NAMALWA (cell line): ENCODE measurements at regions not wholly inside any gene's neighbourhood (a gene's known extent, or its start where the extent isn't known, plus 50 kb on each side); places are given as distances from the start of the nearest gene placed in this dataset.
A peak's percentile ranks its signal among the peaks of the same experiment; 100 is the strongest.
"Not testable (repeated sequence)": the region's sequence is repeated elsewhere in the genome, so short reads cannot be mapped to it uniquely, and the experiment has no call there.

Source experiments
- DNase-seq: peaks from one replicate; pipeline ENCODE4 v3.0.0-alpha.2; 2015; ENCODE audit warnings: low spot score

DNA sequence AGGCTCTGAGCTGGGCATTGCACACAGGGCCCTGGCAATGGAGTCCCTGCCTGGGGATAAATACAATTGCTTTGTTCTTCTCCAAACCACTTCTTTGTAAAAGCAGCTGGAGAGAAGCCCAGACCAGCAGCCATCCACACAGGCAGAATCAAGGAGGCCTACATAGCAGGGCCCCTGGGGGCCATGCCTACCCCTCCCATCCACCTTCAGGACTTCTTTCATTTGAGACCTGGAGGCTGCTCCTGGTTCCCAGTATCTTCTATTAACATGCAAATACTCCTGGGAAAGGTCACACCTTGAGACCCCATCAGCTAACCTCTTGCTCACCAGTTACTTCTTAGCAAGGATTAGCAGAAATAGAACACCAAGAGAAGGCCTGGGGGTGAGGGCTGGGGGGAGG lies 511.1 kb downstream of the SOX6 start:
- no peak for DNase-seq

GRCh38 chr11:15848631-15849168 lies 507.6 kb downstream of the SOX6 start:
- no peak for DNase-seq

DNA sequence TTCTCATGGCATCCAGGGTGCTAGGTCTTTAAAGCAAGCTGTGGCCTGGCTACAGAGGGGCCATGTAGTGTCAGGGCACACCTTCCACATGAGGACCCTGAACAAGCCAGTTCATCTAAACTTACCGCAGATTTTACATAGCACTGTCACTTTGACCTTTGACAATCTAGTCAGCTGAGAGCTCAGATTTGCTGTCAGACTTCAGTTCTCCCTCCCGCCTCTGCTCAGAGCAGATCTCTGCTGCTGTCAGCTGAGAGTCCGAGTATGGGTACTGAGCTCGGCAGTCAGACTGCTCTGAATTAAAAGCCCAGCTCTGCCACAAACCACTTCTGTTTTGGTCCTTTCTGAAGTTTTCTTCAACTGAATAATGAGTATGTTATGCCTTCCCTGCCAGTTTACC lies 507.1 kb downstream of the SOX6 start:
- DNase-seq, result no peak

GRCh38 chr11:15850335-15850734 lies 506.0 kb downstream of the SOX6 start:
- not testable (repeated sequence) for DNase-seq

DNA sequence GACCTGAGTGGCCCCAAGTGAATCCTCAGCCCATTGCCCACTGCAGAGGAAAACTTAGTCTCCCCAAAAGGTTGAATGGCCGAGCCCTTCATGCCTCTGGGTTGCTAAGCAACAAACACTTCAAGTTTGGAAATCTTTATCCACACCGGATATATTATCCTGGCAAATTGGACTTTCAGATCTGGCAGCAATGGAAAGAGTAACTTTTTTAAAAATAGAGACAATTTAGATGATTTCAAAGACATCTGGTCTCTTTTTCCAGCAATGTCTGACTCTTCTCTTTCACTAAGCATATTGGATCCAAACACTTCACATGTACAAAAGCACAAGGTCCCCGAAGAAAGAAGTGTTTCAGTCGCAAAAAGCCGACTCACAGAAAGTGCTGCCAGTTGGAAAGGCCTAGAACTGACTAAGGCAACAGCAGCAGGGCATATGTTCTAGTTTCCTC lies 505.3 kb downstream of the SOX6 start:
- DNase-seq, result no peak

- DNase-seq, result peak; percentile 17
Observed at GRCh38 chr11:15852179-15852578, 504.2 kb downstream of the SOX6 start.

- DNase-seq, result no peak
Observed at GRCh38 chr11:15854245-15854644, 502.1 kb downstream of the SOX6 start.

GRCh38 chr11:15858881-15859280 lies 497.5 kb downstream of the SOX6 start:
- DNase-seq, result no peak

- no peak for DNase-seq
Observed at GRCh38 chr11:15859411-15859810, 496.9 kb downstream of the SOX6 start.

GRCh38 chr11:15861256-15861655 lies 495.1 kb downstream of the SOX6 start:
- DNase-seq, result no peak

DNA sequence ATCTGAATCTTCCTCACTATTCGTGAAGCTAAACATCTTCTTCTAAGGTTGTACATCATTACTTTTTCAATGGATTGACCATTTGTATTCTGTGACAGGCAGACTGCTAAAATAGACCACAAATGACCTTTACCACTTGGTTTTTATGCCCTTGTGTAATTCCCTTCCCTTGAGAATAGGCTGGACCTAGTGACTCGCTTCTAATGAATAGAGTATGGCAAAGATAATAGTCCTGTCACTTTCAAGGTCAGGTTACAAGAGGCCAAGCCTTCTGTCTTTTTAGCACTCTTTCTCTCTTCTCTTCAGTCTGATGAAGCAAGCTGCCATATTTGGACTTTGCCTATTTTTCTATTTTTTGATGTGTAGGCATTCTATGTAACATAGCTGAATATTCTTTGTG lies 492.9 kb downstream of the SOX6 start:
- no peak for DNase-seq

GRCh38 chr11:15864026-15864805 lies 492.1 kb downstream of the SOX6 start:
- no peak for DNase-seq

DNA sequence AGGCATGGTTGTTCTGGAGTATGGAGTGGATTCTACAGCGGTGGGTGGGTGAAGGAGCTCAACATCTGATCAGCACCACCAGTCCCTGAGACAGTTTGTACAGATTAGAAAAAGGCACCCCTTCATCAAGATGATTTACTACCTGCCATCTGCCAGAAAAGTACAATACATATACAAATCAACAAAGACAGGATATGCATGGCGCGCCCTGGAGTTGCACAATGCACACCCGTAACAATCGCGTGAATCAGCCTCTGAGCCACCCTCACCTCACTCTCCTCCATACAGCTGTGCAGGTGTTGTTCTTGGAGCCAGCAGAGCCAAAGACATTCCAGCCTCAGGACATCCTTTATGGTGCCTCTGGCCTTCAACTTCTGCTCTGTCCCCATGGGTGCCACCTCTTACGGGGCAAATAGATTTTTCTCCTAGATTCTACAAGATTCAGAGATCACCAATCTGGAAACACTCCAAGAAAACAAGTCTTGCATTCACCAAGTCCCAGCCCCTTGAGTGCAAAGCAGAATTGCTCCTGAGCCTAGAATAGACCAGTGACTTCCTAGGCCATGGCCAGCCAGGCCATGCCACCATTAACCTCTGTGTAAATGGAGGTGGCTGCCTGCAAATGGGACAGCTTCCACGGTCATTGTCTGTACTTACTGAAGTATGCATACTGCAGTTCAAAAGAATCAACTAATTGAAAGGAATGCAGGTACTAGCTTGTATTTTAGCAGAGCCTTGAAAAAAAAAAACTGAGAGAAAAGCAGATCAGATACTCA lies 490.9 kb downstream of the SOX6 start:
- no peak for DNase-seq

DNA sequence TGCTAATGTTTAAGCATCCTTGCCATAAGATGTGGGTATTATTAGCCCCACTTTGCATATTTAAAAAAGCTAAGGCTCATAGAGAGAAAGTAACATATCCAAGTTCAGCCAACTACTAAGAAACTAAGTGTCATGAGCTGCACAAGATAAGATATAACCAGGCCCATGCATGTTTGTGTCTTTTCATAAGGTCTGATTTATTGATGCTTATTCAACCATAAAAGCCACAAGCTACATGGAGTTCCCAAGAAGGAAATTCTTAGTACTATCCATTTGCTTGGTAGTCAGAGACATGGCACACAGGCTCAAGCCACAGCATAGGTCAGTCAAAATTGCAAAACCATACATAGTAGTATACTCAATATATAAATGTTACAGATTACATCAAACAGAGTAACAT lies 488.5 kb downstream of the SOX6 start:
- DNase-seq, result no peak

GRCh38 chr11:15870911-15871310 lies 485.4 kb downstream of the SOX6 start:
- no peak for DNase-seq

DNA sequence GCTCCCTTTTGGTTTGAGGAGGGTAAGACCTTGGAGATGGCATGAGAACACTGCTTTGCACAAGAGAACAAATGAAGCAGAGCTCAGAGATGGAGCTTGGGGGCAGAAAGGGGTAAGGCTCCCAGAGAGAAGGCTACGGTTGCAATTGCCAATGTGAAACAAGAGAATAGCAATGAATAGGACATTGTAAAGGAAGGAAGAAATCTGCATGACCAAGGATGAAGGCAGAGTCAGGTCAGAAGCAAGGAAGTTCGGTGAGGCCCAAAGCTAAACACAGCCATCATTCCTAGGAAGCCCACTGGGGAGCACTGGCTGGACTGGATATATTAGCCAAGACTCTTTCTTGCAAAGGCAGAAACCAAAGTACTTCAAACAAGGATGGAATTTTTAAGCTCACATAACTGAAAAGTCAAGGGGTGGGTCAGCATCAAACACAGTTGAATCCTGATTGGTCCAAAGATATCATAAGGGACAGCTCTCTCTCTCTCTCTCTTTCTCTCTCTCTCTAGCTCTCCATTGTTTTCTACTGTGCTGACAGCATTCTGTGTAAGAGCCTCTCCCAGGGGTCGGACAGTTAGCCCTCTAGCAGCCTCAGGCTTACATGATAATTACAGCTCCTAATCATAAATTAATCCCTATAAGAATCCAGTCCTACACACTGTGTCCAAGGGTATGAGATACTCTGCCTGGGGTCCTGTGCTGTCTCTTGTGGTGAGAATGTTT lies 484.3 kb downstream of the SOX6 start:
- DNase-seq, result no peak

DNA sequence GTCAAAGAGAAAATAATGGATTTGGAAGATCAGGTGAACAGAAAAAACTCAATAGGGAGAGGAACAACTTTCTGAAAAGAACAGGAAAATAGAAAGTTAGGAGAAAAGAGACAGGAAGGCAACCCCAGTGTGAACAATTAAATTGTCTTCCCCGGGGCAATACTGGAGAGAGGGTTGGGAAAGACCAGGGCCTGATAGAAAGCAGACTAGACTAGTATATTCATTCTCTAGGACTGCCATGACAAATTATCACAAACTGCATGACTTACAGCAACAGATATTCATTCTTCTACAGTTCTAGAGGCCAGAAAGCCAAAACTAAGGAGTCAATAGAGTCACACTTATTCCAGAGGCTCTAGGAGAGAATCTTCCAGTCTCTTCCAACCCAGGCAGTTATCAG lies 482.8 kb downstream of the SOX6 start:
- no peak for DNase-seq

- no peak for DNase-seq
Observed at GRCh38 chr11:15874704-15875103, 481.6 kb downstream of the SOX6 start.

GRCh38 chr11:15875393-15875792 lies 481.0 kb downstream of the SOX6 start:
- no peak for DNase-seq

DNA sequence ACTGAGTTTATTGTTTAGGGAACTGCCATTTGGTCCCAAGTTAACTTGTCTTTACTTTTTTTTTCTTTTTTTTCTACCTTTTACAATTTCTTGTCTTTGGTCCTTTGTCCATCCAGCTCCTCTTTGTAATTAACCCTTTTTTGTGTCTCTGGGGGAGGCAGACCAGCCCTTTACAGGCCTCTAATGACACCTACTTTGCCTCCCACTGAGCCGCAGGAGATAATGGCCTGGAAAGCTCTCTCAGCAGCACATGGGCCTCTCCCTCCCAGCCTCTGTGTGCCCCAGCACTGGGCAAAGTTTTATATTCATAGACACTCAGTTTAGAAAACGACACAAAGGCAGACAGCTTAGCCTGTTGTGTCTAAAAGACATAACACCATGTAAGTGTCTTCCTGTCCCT lies 480.4 kb downstream of the SOX6 start:
- DNase-seq, result no peak

DNA sequence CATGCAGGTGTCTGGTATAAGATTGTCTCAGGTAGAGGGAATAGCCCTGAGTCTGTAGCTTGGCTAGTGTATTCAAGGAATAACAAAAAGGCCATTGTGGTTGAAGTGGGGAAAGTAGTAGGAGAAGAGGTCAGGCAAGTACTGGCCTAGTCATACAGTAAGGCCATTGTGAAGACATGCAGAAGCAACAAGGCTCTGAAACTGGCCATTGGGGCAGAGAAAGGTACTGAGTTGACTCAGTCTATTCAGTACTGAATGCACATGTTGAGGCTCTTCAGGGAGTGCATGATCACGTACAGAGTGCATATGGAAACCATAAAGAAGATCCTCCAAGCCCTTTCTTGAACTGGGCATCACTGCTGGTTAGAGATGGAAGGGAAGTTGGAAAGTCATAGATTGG lies 477.6 kb downstream of the SOX6 start:
- no peak for DNase-seq

- no peak for DNase-seq
Observed at GRCh38 chr11:15880291-15880690, 476.1 kb downstream of the SOX6 start.
